ENCODE measurements at regions not wholly inside any gene's neighbourhood (a gene's known extent, or its start where the extent isn't known, plus 50 kb on each side); places are given as distances from the start of the nearest gene placed in this dataset.

DNA sequence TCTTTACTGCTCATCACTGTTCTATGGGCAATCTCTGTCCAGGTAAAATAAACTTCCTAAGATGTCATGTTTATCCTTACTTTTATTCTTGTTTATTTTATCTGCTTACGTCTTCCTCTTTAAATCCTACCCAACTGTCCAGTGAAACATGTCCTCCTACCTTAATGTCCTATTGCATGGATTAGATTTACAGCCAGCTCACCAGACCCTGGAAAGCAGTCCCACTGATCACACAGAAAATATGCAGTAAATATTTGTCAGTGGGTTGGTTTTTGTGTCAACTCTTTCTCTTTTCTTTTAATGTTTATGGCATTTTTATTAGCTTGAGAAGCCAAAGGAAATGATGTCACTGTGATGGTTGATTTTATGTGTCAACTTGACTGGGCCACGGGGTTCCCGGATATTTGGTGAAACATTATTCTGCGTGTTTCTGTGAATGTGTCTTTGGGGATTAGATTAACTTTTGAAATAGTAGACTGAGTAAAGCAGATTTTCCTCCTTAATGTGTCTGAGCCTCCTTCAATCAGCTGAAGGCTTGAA is 258.3 kb downstream of the SRGAP2C start:
- TF ChIP-seq CTCF (conservative IDR thresholded peaks at IDR 0.05; ENCODE audit: low read length) (no peak), EZH2phosphoT487 (IDR thresholded peaks at IDR 0.05; ENCODE audit: borderline replicate concordance) (no peak)

All from Loucy (cell line).